ENCODE measurements at regions not wholly inside any gene's neighbourhood (a gene's known extent, or its start where the extent isn't known, plus 50 kb on each side); places are given as distances from the start of the nearest gene placed in this dataset.

DNA sequence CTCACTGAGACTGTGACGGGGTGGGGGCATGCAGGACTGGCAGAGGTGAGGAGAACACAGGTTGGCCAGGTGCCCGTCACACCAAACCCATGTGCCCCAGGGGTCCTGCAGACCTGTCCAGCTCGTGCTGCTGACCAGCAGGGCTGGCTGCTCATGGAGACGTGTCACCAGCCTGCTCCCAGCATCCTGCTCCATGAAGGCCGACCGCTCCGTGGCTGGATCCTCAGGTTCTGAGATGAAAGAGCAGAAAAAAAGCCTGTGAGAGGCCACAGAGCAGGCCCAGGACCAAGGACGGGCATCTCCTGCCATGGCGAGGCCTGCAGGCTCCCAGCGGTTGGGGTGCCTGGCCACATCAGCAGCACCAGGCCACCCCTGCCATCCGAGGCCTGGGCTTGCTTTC lies 71.7 kb upstream of the DRD5 start:
- TF ChIP-seq, protein P1, sequence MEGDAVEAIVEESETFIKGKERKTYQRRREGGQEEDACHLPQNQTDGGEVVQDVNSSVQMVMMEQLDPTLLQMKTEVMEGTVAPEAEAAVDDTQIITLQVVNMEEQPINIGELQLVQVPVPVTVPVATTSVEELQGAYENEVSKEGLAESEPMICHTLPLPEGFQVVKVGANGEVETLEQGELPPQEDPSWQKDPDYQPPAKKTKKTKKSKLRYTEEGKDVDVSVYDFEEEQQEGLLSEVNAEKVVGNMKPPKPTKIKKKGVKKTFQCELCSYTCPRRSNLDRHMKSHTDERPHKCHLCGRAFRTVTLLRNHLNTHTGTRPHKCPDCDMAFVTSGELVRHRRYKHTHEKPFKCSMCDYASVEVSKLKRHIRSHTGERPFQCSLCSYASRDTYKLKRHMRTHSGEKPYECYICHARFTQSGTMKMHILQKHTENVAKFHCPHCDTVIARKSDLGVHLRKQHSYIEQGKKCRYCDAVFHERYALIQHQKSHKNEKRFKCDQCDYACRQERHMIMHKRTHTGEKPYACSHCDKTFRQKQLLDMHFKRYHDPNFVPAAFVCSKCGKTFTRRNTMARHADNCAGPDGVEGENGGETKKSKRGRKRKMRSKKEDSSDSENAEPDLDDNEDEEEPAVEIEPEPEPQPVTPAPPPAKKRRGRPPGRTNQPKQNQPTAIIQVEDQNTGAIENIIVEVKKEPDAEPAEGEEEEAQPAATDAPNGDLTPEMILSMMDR (conservative IDR thresholded peaks at IDR 0.05; ENCODE audit: low read length), result no peak
- no peak for TF ChIP-seq EZH2phosphoT487 (IDR thresholded peaks at IDR 0.05; ENCODE audit: borderline replicate concordance)

Data from Loucy (cell line).